ENCODE measurements at regions not wholly inside any gene's neighbourhood (a gene's known extent, or its start where the extent isn't known, plus 50 kb on each side); places are given as distances from the start of the nearest gene placed in this dataset.
"Not testable (repeated sequence)": the region's sequence is repeated elsewhere in the genome, so short reads cannot be mapped to it uniquely, and the experiment has no call there.

DNA sequence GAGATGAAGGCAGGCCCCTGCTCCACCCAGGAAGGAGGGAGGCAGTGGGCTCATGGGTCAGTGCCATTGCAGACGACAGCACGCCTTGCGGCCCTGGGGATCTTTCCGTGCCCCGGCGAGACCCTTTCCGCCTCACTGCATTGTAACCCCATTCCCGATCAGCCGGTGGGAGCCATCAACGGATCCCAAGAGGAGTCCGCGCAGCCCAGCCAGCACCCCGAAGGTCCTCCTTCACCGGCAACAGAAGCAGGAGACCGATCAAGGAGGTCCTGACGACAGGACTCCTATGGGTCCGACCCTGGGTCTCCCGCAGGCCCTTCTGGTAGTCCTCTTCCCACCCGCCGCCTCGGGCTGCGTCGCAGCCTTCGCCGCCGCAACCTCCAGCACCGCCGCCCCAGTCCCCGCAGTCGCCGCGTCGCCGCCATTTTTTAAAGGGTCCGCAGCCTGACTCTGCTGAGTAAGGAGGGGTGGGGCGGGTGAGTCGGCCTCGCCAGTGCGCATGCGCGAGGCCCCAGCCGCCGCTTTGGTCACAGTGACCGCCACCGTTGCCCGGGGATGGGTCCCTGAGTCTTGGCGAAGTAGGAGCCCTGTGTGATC, 1417.0 kb upstream of the PCDH10 start:
- H3K27ac ChIP-seq; DNase-seq; H3K27me3 ChIP-seq (replicated peaks); H3K36me3 ChIP-seq (replicated peaks); H3K4me3 ChIP-seq (ENCODE audit: low read depth, low read length); in situ Hi-C loops (cut with HindIII; ENCODE audit: low pct_ligation_motif_present, low sequenced_read_pairs): not testable (repeated sequence)

- H3K27ac ChIP-seq; H3K4me3 ChIP-seq (ENCODE audit: low read depth, low read length); H3K36me3 ChIP-seq (replicated peaks); in situ Hi-C loops (cut with HindIII; ENCODE audit: low pct_ligation_motif_present, low sequenced_read_pairs); H3K27me3 ChIP-seq (replicated peaks); DNase-seq: not testable (repeated sequence)
Measured at GRCh38 chr4:131734321-131734720, 1414.8 kb upstream of the PCDH10 start.

GRCh38 chr4:131734851-131735385, 1414.2 kb upstream of the PCDH10 start:
- H3K36me3 ChIP-seq (replicated peaks); DNase-seq; in situ Hi-C loops (cut with HindIII; ENCODE audit: low pct_ligation_motif_present, low sequenced_read_pairs); H3K4me3 ChIP-seq (ENCODE audit: low read depth, low read length); H3K27me3 ChIP-seq (replicated peaks); H3K27ac ChIP-seq: not testable (repeated sequence)

GRCh38 chr4:131738991-131739390, 1410.1 kb upstream of the PCDH10 start:
- in situ Hi-C loops (cut with HindIII; ENCODE audit: low pct_ligation_motif_present, low sequenced_read_pairs); DNase-seq; H3K27ac ChIP-seq; H3K4me3 ChIP-seq (ENCODE audit: low read depth, low read length); H3K27me3 ChIP-seq (replicated peaks); H3K36me3 ChIP-seq (replicated peaks): not testable (repeated sequence)

DNA sequence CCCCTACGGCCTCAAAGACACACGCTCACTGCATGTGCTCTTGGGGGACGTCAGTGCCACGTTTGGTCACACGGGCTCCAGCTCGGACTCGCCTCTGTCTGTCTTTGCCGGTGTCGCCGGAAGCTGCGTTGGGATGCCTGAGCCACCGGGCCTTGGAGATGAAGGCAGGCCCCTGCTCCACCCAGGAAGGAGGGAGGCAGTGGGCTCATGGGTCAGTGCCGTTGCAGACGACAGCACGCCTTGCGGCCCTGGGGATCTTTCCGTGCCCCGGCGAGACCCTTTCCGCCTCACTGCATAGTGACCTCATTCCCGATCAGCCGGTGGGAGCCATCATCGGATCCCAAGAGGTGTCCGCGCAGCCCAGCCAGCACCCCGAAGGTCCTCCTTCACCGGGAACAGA, 1407.3 kb upstream of the PCDH10 start:
- DNase-seq; H3K4me3 ChIP-seq (ENCODE audit: low read depth, low read length); H3K36me3 ChIP-seq (replicated peaks); H3K27me3 ChIP-seq (replicated peaks); in situ Hi-C loops (cut with HindIII; ENCODE audit: low pct_ligation_motif_present, low sequenced_read_pairs); H3K27ac ChIP-seq: not testable (repeated sequence)

DNA sequence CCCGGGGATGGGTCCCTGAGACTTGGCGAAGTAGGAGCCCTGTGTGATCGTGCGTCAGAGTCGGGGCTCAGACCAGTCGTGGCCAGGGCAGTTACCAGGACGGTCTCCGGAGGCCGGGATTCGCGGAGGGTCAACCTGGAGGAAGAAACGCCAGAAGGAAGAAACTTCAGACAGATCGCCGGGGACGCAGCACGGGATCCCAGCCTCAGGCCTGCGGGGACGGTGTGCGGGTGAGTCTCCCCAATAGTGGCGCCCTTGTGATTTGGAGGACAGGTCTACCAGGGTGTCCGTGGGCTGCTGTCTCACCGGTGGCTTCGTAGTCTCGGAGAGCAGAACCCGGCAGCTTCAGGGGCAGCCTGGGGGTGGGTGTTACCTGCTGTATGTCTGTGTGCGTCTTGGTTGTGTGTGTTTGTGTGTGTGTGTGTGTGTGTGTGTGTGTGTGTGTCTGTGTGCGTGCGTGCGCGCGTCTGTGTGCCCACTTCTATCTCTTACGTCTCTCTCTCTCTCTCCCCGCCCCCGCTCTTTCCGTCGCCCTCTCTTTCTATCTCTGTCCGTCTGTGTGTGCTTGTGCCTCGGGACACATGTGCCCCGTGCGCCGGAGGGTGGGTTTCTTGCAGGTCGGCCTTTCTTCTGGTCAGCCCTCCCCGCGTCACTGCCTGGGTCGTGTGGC, 1406.4 kb upstream of the PCDH10 start:
- in situ Hi-C loops (cut with HindIII; ENCODE audit: low pct_ligation_motif_present, low sequenced_read_pairs) = not testable (repeated sequence)

GRCh38 chr4:131743348-131743747, 1405.7 kb upstream of the PCDH10 start:
- H3K4me3 ChIP-seq (ENCODE audit: low read depth, low read length); H3K27me3 ChIP-seq (replicated peaks); DNase-seq; H3K27ac ChIP-seq; in situ Hi-C loops (cut with HindIII; ENCODE audit: low pct_ligation_motif_present, low sequenced_read_pairs); H3K36me3 ChIP-seq (replicated peaks): not testable (repeated sequence)

More for the DNA sequence above, 1406.4 kb upstream of the PCDH10 start:
- not testable (repeated sequence) for H3K27me3 ChIP-seq (replicated peaks); H3K27ac ChIP-seq; H3K4me3 ChIP-seq (ENCODE audit: low read depth, low read length); DNase-seq; H3K36me3 ChIP-seq (replicated peaks)

GRCh38 chr4:131747203-131747602, 1401.9 kb upstream of the PCDH10 start:
- DNase-seq; H3K36me3 ChIP-seq (replicated peaks); H3K27ac ChIP-seq; H3K27me3 ChIP-seq (replicated peaks); in situ Hi-C loops (cut with HindIII; ENCODE audit: low pct_ligation_motif_present, low sequenced_read_pairs); H3K4me3 ChIP-seq (ENCODE audit: low read depth, low read length): not testable (repeated sequence)

DNA sequence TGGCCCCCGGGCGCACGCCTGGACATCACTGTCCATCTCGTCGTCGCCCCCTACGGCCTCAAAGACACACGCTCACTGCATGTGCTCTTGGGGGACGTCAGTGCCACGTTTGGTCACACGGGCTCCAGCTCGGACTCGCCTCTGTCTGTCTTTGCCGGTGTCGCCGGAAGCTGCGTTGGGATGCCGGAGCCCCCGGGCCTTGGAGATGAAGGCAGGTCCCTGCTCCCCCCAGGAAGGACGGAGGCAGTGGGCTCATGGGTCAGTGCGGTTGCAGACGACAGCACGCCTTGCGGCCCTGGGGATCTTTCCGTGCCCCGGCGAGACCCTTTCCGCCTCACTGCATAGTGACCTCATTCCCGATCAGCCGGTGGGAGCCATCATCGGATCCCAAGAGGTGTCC, 1399.9 kb upstream of the PCDH10 start:
- DNase-seq; H3K27ac ChIP-seq; in situ Hi-C loops (cut with HindIII; ENCODE audit: low pct_ligation_motif_present, low sequenced_read_pairs); H3K4me3 ChIP-seq (ENCODE audit: low read depth, low read length); H3K27me3 ChIP-seq (replicated peaks); H3K36me3 ChIP-seq (replicated peaks): not testable (repeated sequence)

GRCh38 chr4:131750006-131750405, 1399.1 kb upstream of the PCDH10 start:
- DNase-seq = peak; percentile 5
- in situ Hi-C loops (cut with HindIII; ENCODE audit: low pct_ligation_motif_present, low sequenced_read_pairs); H3K27me3 ChIP-seq (replicated peaks); H3K4me3 ChIP-seq (ENCODE audit: low read depth, low read length); H3K36me3 ChIP-seq (replicated peaks); H3K27ac ChIP-seq: not testable (repeated sequence)

DNA sequence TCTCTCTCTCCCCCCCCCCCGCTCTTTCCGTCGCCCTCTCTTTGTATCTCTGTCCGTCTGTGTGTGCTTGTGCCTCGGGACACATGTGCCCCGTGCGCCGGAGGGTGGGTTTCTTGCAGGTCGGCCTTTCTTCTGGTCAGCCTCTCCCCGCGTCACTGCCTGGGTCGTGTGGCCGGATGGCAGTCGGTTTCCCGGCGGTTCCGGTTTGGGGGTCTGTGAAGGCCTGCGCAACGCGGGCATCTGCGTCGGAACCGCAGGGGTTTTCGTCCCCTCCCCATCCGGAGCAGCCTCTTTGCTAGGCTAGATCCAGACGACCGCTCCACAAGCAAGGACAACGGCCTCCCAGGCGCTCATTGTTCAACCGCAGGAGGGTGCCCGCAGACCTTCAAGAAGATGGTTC, 1398.6 kb upstream of the PCDH10 start:
- in situ Hi-C loops (cut with HindIII; ENCODE audit: low pct_ligation_motif_present, low sequenced_read_pairs); H3K4me3 ChIP-seq (ENCODE audit: low read depth, low read length); H3K36me3 ChIP-seq (replicated peaks); H3K27ac ChIP-seq; H3K27me3 ChIP-seq (replicated peaks): not testable (repeated sequence)
- DNase-seq = peak; percentile 16

GRCh38 chr4:131762234-131762633, 1386.9 kb upstream of the PCDH10 start:
- H3K27me3 ChIP-seq (replicated peaks); H3K36me3 ChIP-seq (replicated peaks); in situ Hi-C loops (cut with HindIII; ENCODE audit: low pct_ligation_motif_present, low sequenced_read_pairs); DNase-seq; H3K27ac ChIP-seq; H3K4me3 ChIP-seq (ENCODE audit: low read depth, low read length): not testable (repeated sequence)

Measured in brain microvascular endothelial cell (primary cell).